HG02588 (cell line): ENCODE measurements at regions not wholly inside any gene's neighbourhood (a gene's known extent, or its start where the extent isn't known, plus 50 kb on each side); places are given as distances from the start of the nearest gene placed in this dataset.
"Not testable (repeated sequence)": the region's sequence is repeated elsewhere in the genome, so short reads cannot be mapped to it uniquely, and the experiment has no call there.

Experiments used
- ATAC-seq: cut with Tn5 transposase; IDR thresholded peaks from one replicate; pipeline ENCODE4 v1.9.1; 2021; ENCODE audit warnings: mild to moderate bottlenecking, moderate library complexity; ENCODE audit not compliant: unreplicated experiment

DNA sequence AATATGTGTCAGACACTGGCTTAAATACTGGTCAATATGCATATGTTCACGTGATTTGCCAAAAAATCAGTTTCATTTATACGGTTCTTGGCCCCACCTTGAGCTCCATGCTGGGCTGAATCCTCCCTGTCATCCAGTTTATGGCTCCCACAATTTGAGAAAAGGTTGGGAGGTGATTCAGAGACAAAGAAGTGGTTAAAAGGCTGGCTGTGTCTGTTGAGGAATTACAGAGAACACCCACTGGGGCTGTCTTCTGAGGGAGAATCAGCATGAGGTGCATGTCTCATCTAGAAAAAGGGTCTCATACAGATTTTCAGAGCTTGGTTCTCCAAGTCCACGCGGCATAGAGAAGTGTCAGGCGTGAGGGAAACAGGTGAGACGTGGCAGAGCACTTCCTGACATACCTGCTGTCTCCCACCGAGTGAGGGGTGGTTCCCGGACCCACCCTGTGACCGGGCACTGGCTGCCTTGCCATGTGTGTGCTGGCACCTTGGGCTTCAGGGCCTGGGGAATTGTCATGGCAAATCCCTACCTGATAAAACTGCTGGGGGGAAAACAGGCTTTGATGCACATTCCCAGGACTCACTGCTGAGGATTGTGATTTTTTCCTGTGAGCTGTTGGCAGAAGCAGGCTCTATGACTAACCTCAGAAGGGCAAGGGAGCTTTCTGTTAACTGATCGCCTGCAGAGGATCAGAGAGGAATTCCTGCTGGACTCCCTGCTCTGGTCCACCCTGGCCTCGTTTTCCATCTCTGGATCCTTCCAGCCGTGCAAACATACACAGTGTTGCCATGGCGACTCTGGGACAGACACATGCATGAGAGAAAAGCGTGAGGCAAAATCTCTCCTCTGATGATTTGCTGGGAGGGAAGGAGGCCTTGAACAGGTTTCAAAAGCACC, 223.6 kb downstream of the ADAMTS15 start:
- no peak for ATAC-seq

DNA sequence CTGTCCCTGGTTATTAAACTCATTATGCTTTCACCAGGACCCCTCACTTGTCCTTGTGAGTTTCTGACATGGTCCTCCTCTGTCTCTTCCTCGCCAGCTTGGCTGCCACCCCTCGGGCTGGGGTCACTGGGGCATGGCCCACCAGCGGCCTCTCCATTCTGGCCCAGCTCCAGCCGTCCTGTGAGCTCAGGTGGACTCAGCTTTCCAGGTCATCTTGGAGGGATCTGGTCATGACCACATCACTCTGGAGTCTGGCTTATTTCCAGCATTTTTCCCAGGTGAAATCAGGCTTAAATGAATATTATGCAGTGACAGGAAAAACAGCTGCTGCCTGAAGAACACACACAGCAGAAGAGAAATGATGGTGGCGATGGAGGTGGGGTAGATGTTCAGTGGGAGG, 224.5 kb downstream of the ADAMTS15 start:
- no peak for ATAC-seq

DNA sequence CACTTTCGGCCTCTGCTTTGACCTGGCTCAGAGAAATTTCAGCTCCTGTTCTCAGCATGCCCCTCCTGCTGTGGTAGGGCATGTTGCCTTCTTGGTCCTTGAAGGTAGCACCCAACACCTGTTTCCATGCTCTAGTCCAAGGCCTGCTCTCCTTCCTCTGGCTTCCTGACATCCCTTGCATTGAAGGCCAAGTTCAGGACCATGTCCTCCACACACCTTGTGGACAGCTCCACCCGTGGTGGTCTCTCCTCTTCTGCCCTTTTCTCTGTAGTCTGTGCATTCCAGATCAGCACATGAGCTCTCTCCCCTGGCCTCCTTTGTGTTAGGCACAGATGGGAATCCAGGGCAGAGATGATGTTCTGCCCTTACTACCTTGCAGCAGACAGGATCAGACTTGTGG, 225.3 kb downstream of the ADAMTS15 start:
- no peak for ATAC-seq

DNA sequence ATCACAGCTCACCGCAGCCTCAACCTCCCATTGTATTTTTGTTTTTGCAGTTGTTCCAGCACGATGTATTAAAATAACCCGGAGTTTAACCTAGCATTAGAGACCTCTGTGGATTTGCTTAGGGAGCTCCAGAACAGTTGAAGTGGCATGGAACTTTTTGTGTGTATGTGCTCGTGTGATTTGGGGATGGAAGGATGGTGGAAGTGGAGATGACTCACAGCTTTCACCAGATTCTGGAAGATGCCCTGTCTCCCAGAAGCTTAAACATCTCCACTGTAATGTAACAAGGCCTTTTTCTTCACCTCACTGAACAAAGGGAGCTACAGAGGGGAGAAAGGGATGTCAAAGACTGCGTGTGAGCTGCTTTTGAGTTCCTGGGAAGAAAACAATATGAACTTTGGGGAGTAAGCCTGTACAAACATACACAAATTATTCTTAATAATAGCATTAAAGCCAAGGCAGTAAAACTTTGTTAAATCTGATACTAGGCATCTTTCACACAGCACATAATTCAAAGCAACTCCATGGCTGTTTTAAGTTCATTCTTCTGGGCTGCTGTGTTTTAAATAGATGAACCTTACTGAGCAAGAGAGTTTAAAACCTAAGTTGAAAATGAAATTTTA, 226.4 kb downstream of the ADAMTS15 start:
- no peak for ATAC-seq

DNA sequence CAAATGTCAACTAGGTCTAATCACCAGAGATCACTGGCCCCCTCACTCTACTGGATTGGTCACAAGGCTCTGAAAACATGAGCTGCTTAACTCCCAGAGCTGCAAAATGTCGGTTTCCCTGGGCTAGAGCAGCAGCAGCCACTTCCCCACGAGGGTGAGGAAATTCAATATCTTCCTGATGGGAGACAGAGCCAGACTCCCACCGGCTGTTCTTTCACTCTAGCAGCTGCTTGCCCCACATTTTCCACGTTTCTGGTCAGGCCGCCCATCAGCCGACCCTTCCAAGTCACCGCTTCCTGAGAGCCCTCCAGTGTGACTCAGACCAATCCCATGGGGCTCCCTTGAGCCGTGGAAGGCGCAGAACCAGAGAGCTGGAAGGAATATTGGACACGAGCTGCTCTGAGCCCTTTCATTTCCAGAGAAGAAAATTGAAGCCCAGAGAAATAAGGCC, 227.0 kb downstream of the ADAMTS15 start:
- ATAC-seq, result no peak

DNA sequence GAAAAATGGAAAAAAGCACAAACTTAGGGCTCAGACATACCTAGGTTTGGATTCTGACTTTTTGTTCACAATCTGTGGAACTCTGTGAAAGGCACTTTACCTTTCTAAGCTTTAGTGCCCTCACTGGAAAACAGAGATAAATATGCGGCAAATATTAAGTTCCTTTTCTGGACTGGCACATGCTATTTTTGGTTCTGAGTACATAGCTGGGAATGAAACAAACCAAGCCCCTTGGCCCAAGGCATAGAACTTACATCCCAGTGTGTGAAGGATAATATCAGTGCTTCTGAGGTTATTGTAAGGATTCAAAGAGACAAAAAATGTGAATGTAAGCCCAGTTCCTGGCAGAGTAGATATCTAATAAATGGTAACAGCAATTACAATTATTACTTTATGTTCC, 227.5 kb downstream of the ADAMTS15 start:
- ATAC-seq, result no peak

DNA sequence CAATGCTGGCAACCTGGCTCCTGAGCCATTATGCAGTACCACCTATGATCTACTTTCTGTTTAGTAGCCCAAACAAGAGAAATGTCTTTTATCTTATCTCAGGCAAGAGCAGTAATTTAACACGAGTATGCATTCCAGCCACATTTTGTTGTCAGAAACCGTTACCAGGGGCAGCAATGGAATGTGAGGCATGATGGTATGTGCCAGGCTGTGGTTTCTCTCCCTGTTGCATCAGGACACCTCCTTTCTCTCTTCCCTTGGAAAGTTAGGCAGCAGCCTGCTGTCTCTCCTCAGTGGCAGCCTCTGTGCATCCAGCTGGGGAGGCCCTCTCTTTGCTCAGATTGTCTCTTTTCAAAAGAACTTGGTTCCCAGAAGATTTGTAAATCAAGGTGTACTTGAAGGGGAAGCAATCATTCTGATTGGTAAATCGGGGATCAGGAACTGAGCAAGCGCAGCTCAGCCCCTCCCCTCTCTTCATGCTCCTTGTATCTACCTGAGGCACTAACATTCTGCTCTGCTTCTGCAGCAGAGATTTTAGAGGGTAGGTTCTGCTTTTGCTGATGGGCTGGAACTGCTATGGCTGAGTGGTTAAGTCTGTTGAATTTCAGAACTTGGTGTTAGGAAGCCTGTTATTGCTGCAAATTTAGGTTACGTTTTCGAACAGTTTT, 229.2 kb downstream of the ADAMTS15 start:
- ATAC-seq, result no peak

DNA sequence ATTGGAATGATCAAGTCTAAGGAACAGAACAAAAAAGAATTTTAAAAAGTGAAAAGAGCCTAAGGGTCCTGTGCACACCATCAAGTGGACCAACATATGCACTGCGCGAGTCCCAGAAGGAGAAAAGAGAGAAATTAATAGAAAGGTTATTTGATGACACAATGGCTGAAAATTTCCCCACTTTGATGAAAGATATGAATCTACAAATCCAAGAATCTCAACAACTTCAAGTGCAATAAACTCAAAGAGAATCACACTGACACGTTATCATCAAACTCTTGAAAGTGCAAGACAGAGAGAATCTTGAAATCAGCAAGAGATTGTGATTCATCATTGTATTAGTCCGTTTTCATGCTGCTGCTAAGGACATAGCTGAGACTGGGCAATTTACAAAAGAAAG, 230.8 kb downstream of the ADAMTS15 start:
- no peak for ATAC-seq

DNA sequence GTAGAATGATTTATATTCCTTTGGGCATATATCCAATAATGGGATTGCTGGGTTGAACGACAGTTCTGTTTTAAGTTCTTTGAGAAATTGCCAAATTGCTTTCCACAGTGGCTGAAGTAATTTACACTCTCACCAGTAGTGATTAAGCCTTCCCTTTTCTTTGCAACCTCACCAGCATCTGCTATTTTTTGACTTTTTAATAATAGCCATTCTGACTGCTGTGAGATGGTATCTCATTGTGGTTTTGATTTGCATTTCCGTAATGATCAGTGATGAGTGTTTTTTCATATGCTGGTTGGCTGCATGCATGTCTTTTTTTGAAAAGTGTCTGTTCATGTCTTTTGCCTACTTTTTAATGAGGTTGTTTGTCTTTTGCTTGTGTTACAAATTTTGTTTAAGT, 233.8 kb downstream of the SNX19 start:
- ATAC-seq, result not testable (repeated sequence)

DNA sequence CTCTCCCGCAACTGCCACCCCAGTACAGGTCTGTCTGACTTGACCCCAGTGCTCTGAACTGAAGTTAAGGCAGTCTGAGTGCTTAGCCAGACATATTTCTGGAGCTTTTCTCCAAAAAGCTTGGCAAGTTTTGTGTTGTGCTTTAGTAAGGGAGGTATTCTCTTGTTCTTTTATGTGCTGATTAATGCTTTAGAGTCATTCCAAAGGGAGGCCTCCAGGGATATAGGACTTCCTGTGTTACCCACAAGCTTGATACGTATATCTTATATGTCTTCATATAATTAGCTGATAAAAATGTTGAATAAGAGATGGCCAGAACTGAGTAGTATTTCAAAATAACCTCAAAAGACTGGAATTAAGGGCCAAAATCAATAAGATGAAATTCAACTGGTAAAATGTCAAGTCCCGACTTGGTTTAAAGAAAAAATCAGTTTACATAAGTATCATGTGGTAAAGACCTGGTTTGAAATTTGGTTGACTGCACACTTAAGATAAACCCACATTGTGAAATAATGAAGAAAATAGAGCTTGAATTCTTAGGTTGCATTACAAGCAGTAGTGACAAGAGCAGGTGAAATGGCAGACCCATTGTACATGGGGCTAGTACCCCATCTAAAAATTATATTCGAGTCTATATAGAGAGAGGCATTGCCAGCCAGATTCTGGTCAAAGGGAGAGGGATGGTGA, 226.9 kb downstream of the SNX19 start:
- no peak for ATAC-seq

DNA sequence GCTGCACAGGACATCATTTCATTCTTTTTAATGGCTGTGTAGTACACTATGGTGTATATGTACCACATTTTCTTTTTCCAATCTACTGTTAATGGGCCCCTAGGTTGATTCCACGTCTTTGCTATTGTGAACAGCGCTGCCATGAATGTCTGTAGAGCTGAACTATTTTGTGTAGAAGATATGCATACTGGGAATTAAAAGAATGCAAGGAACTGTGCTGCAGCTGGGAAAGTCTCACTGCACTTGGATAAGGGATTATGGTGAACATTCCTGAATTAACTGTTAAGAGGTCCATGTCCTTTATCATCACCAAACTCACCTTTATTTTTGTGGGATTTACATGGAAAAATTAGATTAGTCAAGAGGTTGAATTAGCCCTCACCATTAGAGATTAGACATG, 224.7 kb downstream of the SNX19 start:
- ATAC-seq, result no peak

DNA sequence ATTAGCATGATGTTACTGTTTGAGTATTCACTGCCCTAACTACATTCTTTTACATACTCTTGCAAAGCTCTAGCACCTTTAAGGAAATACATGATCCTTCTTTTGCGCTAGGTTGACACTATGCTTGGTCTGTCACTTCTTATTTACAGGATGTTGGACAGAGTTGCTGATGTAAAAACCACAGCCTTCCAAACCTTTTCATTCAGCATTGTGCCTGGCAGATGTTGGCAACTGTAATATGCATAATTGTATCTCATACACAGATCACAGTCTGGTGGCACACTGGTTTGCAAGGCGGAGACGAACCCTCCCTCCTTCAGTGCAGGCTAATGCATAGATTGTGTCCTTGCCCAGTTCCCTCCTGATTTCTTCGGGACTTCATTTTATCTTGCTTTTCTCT, 224.1 kb downstream of the SNX19 start:
- ATAC-seq, result no peak

DNA sequence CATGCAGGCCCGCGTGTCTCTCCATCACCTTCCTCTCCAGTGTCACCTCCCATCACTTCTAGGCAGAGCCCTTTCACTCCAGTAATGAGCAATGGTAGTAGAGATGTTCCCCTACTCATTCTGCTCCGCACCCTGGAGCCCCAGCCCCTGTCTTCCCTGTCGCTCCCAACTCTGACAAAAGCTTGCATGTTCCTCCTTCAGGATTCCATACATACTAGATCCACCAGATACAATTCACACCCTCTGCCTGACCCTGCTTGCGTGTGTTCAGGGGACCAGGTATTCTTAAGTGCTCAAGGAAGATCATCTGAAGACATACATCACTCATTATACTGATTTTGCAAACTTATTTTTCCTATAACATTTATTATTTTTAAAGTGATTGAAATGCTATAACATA, 222.7 kb downstream of the SNX19 start:
- ATAC-seq, result no peak

DNA sequence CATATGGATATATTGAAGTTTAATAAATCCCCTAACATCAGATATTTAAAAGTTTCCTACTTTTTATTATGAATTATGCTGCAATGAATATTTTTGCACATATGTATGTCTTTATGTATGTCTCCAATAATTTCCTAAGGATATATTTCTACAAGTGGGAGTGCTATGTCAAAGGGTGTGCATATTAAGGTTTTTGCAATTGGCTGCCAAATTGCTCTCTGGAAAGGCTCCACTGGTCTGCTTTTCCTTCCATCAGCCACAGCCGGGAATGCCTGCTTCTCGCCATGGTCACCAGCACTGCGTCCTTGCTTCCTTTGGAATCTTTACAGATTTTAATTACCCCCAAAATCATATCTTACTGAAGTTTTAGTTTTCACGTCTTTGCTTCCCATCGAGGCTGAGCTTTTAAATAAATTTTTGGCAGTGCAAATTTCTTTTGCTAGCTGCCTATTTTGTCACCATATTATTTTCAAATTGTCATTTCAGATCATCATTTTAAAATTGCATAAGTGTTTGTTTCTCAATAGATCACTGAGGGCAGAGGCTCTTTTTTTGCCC, 221.7 kb downstream of the SNX19 start:
- ATAC-seq, result no peak

DNA sequence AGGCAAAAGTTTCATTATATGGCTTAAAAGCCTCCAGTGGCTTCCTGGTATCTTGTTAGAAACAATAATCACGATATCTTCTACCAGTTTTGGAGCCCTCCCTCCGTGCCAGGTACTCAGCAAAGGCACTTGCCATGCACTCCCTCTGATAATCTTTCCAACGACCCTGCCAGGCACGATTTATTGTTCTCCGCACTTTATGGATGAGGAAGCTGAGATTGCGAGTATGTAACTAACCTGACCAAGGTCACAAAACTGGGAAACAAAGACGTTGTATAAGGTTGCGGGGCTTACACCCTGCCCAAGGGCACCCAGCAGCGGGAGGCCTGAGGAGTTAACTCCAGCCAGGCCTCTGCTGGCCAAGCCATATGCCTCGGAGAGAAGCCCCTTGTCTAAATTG, 218.1 kb downstream of the SNX19 start:
- ATAC-seq, result no peak

DNA sequence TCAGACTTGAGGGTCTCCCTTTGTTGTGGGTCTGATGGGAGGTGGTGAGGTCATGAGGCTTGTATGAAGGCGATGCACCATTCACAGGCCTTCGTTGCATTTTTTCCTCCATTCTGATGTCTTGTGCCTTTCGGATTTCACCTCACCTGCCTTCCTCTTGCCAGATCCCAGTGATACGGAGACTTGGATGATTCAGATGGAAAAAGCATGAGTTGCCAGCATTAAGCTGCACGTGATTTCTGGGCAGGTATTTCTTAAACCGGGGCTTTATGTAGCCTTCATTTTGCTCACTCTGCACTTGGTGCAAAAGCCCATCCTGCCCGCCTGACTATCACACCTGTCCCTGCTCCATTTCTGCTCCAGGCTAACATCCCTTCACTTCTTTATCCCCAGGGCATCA, 216.7 kb downstream of the SNX19 start:
- no peak for ATAC-seq

DNA sequence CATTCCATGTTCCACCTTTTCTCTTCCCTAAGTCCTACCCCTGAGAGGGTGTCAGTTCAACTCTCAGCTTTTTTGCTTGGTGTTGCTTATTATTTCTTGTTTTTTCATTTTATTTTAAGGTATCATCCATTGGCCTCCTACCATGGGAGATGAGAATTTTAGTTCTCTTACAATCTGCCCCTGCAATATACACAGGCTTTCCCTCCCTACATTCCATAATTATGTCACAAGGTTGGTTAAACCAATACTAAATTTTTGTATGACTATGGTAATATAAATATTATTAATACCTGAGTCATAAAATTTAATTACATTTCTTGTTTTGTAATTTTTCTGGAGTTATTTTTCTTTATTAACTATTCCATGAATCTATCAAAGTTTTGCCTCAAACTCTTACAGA, 216.2 kb downstream of the SNX19 start:
- no peak for ATAC-seq

DNA sequence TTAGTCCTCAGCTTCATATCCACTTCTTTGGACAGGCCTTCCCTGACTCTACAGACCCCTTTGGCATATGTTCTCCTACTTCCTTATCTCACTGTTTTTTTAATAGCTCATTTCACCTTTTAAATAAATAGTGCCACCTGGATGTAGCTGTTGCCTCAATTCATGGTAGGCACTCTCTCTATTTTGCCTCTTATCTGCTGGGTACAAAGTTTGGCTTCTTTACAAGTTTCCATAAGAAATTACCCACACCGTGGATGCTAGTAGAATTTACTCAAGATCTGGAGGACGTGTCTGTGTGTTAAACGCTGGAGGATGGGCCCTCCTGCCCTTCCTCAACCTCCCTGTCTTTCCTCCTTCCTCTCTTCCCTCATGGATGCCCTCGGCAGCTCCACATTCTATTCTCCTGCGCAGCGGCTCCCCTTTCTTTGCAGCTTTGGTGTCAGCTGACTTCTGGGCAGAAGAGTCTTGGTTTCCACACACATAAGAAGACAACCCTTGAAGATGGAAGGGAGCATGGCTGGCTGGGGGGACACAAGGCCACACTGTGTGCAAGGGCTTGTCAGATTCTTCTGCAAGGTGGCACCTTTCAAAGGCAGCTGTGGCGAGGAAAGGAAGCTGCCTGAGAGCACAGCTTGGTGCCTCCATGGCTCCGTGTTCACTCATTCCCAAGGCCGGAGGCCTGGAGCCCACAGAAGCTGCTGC, 212.6 kb downstream of the SNX19 start:
- ATAC-seq, result no peak

DNA sequence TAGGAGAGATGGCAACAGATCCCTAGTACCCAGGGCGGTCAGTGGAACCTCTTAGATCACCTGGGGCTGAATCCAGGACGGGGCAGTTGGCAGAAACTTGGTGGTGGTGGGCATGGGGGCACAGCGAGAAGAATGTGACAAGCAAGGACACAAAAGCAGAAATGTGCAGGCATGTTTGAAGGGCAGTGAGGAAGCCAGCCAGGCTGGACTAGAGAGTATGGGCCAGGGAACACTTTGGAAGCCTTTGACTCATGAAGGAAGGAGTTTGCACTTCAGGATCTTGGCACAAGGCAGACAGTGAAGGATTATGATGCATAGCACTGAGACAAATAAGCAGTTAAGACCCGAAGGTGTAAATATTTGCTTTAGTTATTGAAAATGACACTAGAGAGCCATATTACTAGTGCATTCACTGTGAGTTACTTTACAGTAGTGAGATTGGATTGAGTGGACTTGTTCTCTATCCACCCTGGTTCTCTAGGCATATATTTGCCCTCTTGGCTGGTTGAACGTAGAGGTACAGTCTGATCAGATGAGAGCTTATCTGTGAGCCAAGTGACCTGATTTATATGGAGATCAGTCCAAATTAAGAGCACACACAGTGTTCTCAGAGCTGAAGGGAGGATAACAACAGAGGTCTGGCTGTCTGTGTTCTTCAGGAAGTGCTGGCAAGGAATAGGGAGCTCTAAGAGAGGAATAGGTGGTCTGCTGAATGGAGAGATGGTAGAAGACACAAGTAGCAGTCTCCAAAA, 210.4 kb downstream of the SNX19 start:
- ATAC-seq, result no peak

DNA sequence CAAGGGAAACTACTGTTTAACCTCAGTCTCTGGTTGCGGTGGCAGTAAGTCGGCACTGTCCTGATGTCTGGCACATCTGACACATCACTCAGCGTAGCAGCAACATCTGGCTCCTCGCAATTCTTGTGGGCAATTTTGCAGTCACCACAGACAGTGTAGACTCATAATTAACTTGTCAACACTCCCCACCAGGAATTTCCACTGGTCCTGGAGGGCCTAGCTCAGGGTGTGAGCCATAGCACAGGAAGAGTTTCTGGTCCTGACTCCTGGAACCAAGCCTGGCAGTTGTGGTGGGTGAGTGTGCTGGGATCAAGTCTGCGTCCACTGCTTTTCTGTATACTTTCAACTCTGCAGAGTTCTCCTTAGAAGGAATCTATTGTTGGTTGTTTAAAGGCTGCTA, 209.7 kb downstream of the SNX19 start:
- ATAC-seq, result no peak
